H9 (cell line): ENCODE measurements at regions not wholly inside any gene's neighbourhood (a gene's known extent, or its start where the extent isn't known, plus 50 kb on each side); places are given as distances from the start of the nearest gene placed in this dataset.

ENCODE experiments used
- DNase-seq: peaks from one replicate; pipeline ENCODE4 v3.0.0-alpha.2; 2017
- H2AFZ ChIP-seq: one replicate; pipeline ENCODE4 v1.6.1; 2013; ENCODE audit warnings: mild to moderate bottlenecking, low read length, control low read depth, moderate library complexity
- H2AK5ac ChIP-seq: 2 replicates; pipeline ENCODE4 v1.6.1; 2013; ENCODE audit warnings: low read length, control low read depth, mixed read lengths; ENCODE audit not compliant: insufficient read length
- H2BK120ac ChIP-seq: one replicate; pipeline ENCODE4 v1.6.1; 2013; ENCODE audit warnings: low read depth, mild to moderate bottlenecking, low read length, control low read depth, inconsistent platforms; ENCODE audit not compliant: poor library complexity, severe bottlenecking
- H2BK12ac ChIP-seq: 2 replicates; pipeline ENCODE4 v1.6.1; 2013; ENCODE audit warnings: low read length, control low read depth, mixed read lengths, low read depth; ENCODE audit not compliant: insufficient read length
- H2BK15ac ChIP-seq: 2 replicates; pipeline ENCODE4 v1.6.1; 2013; ENCODE audit warnings: low read depth, low read length, control low read depth
- H2BK20ac ChIP-seq: one replicate; pipeline ENCODE4 v1.6.1; 2013; ENCODE audit warnings: low read depth, mild to moderate bottlenecking, low read length, control low read depth, inconsistent platforms; ENCODE audit not compliant: poor library complexity, severe bottlenecking
- H2BK5ac ChIP-seq: 2 replicates; pipeline ENCODE4 v1.6.1; 2013; ENCODE audit warnings: low read length, control low read depth, mixed read lengths; ENCODE audit not compliant: insufficient read length
- H3K14ac ChIP-seq: 2 replicates; pipeline ENCODE4 v1.6.1; 2013; ENCODE audit warnings: low read length, control low read depth; ENCODE audit not compliant: insufficient read depth
- H3K18ac ChIP-seq: 2 replicates; pipeline ENCODE4 v1.6.1; 2013; ENCODE audit warnings: low read depth, mild to moderate bottlenecking, mixed read lengths, low read length, control low read depth; ENCODE audit not compliant: insufficient read length
- H3K23ac ChIP-seq: 2 replicates; pipeline ENCODE4 v1.6.1; 2013; ENCODE audit warnings: low read length, control low read depth, mixed read lengths, low read depth; ENCODE audit not compliant: insufficient read length
- H3K23me2 ChIP-seq: 2 replicates; pipeline ENCODE4 v1.6.1; 2013; ENCODE audit warnings: low read depth, mild to moderate bottlenecking, mixed read lengths, low read length, control low read depth; ENCODE audit not compliant: insufficient read length, poor library complexity, severe bottlenecking
- H3K27ac ChIP-seq: 2 replicates; pipeline ENCODE4 v1.5.1; 2013; ENCODE audit warnings: low read length, control low read depth, mixed read lengths, low read depth; ENCODE audit not compliant: insufficient read length
- H3K27me3 ChIP-seq: 2 replicates; pipeline ENCODE4 v1.6.1; 2013; ENCODE audit warnings: low read length, control low read depth, inconsistent platforms; ENCODE audit not compliant: insufficient read depth
- H3K4ac ChIP-seq: 2 replicates; pipeline ENCODE4 v1.6.1; 2013; ENCODE audit warnings: low read depth, mild to moderate bottlenecking, control low read depth, inconsistent platforms, low read length, moderate library complexity
- H3K4me1 ChIP-seq: 2 replicates; pipeline ENCODE4 v1.6.1; 2013; ENCODE audit warnings: low read length, control low read depth, inconsistent platforms; ENCODE audit not compliant: insufficient read depth
- H3K4me2 ChIP-seq: 2 replicates; pipeline ENCODE4 v1.6.1; 2013; ENCODE audit warnings: low read length, control low read depth, mixed read lengths; ENCODE audit not compliant: insufficient read length, insufficient read depth
- H3K56ac ChIP-seq: 2 replicates; pipeline ENCODE4 v1.6.1; 2013; ENCODE audit warnings: low read depth, mild to moderate bottlenecking, mixed read lengths, low read length, control low read depth; ENCODE audit not compliant: insufficient read length
- H3K79me1 ChIP-seq: 2 replicates; pipeline ENCODE4 v1.6.1; 2013; ENCODE audit warnings: low read depth, mild to moderate bottlenecking, moderate library complexity, low read length, control low read depth, inconsistent platforms; ENCODE audit not compliant: insufficient read depth, poor library complexity, severe bottlenecking
- H3K79me2 ChIP-seq: 2 replicates; pipeline ENCODE4 v1.6.1; 2013; ENCODE audit warnings: low read length, control low read depth, inconsistent platforms; ENCODE audit not compliant: insufficient read depth
- H3K9ac ChIP-seq: 2 replicates; pipeline ENCODE4 v1.6.1; 2013; ENCODE audit warnings: low read length, control low read depth, mixed read lengths; ENCODE audit not compliant: insufficient read length; ENCODE audit errors: extremely low read depth
- H3K9me3 ChIP-seq: one replicate; pipeline ENCODE4 v1.6.1; 2013; ENCODE audit warnings: low read depth, low read length, inconsistent platforms; ENCODE audit not compliant: control insufficient read depth
- H3T11ph ChIP-seq: one replicate; pipeline ENCODE4 v1.6.1; 2013; ENCODE audit warnings: mild to moderate bottlenecking, low read length, control low read depth, inconsistent platforms
- H4K20me1 ChIP-seq: one replicate; pipeline ENCODE4 v1.6.1; 2013; ENCODE audit not compliant: control insufficient read depth, insufficient read length, insufficient read depth
- H4K5ac ChIP-seq: 2 replicates; pipeline ENCODE4 v1.6.1; 2013; ENCODE audit warnings: low read depth, mild to moderate bottlenecking, mixed read lengths, low read length, control low read depth; ENCODE audit not compliant: insufficient read length
- H4K8ac ChIP-seq: replicated peaks from 2 replicates; pipeline ENCODE4 v1.6.1; 2013; ENCODE audit warnings: low read length, control low read depth, mixed read lengths, low read depth; ENCODE audit not compliant: insufficient read length
- H4K91ac ChIP-seq: 2 replicates; pipeline ENCODE4 v1.6.1; 2013; ENCODE audit warnings: low read depth, mild to moderate bottlenecking, moderate library complexity, mixed read lengths, low read length, control low read depth; ENCODE audit not compliant: insufficient read length
- H3K27ac Mint-ChIP-seq, 3 experiments: 2 replicates in 2 of 3; 3 replicates in 1 of 3; pipeline ENCODE4 v1.8.0; 2020 to 2021; ENCODE audit warnings: mixed read lengths in 3 of 3, mild to moderate bottlenecking in 1 of 3, moderate library complexity in 1 of 3
- H3K27me3 Mint-ChIP-seq: 2 replicates; pipeline ENCODE4 v1.8.0; 2021; ENCODE audit warnings: low read depth, mild to moderate bottlenecking, moderate library complexity, mixed read lengths
- H3K36me3 Mint-ChIP-seq, 3 experiments: 2 replicates in 2 of 3; 3 replicates in 1 of 3; pipeline ENCODE4 v1.8.0; 2020 to 2021; ENCODE audit warnings: low read depth in 3 of 3, mixed read lengths in 3 of 3; ENCODE audit not compliant: insufficient read depth in 1 of 3
- H3K4me1 Mint-ChIP-seq, 2 experiments: 2 replicates each; pipeline ENCODE4 v1.8.0; 2020; ENCODE audit warnings: mixed read lengths in 2 of 2
- H3K4me3 Mint-ChIP-seq, 2 experiments: 2 replicates in 1 of 2; 3 replicates in 1 of 2; pipeline ENCODE4 v1.8.0; 2020 to 2021; ENCODE audit warnings: mild to moderate bottlenecking in 2 of 2, mixed read lengths in 2 of 2, moderate library complexity in 1 of 2
- H3K9me3 Mint-ChIP-seq, 2 experiments: 2 replicates in 1 of 2; 3 replicates in 1 of 2; pipeline ENCODE4 v1.8.0; 2020; ENCODE audit warnings: mild to moderate bottlenecking in 2 of 2, mixed read lengths in 2 of 2, moderate library complexity in 1 of 2
- CTCF ChIP-seq: fragments of 200-600 bp; sonication (generic); conservative IDR thresholded peaks from 3 replicates; pipeline ENCODE4 v1.8.0; 2021; ENCODE audit warnings: antibody characterized with exemption, mild to moderate bottlenecking
- WGBS: extraction: QIAGEN DNeasy Blood & Tissue Kit; methylation state at CpG from one replicate; pipeline ENCODE4 v1.1.7; 2013; ENCODE audit warnings: missing lambda C conversion rate, low lambda C conversion rate, mixed read lengths; ENCODE audit not compliant: insufficient read length; ENCODE audit errors: extremely low coverage; 5-methylcytosine and 5-hydroxymethylcytosine counted together

- TF ChIP-seq CTCF, result no peak
Observed at GRCh38 chr5:14958188-14958587, 86.6 kb upstream of the ANKH start.

More at GRCh38 chr5:14958188-14958587, 86.6 kb upstream of the ANKH start:
- Histone ChIP-seq H3K23ac (no peak overlapping the region), H3K27me3 (no peaks in the 10 kb centered on the region), H3K23me2 (no peaks in the 10 kb centered on the region), H3K9me3 (no peaks in the 10 kb centered on the region), H3K79me1 (no peaks in the 10 kb centered on the region), H3K79me2 (no peaks in the 10 kb centered on the region), H3K9ac (no peak overlapping the region), H3K56ac (no peak overlapping the region), H2BK120ac (no peak overlapping the region), H2AFZ (no peak overlapping the region), H2BK15ac (no peak overlapping the region), H3K14ac (no peak overlapping the region), H4K8ac (no peak overlapping the region), H2BK20ac (no peak overlapping the region), H4K91ac (no peak overlapping the region), H3T11ph (no peak overlapping the region), H4K20me1 (no peaks in the 10 kb centered on the region), H2BK12ac (no peak overlapping the region), H3K27ac (no peak overlapping the region), H2AK5ac (no peak overlapping the region), H4K5ac (no peak overlapping the region), H3K4me1 (peaks cover 2% of the 10 kb centered on the region; the same call in 1 of the 2 replicates), H3K4ac (no peak overlapping the region), H2BK5ac (no peak overlapping the region), H3K18ac (no peak overlapping the region), H3K4me2 (no peak overlapping the region)
- H3K4me1 Mint-ChIP-seq, result peaks cover 16% of the 10 kb centered on the region in 2 experiments
- H3K4me3 Mint-ChIP-seq, result no peak overlapping the region
- H3K36me3 Mint-ChIP-seq, result no peaks in the 10 kb centered on the region; a peak in 2 of 7 replicates
- H3K9me3 Mint-ChIP-seq, result no peaks in the 10 kb centered on the region; a peak in 1 of 5 replicates
- no CpG with 5 or more reads among the region's 2 CpGs for WGBS
- H3K27ac Mint-ChIP-seq, result no peak overlapping the region
- no peak for DNase-seq
- H3K27me3 Mint-ChIP-seq, result peaks cover 3% of the 10 kb centered on the region; the same call in 1 of the 2 replicates
